OCI-LY1 (cell line): ENCODE measurements at regions not wholly inside any gene's neighbourhood (a gene's known extent, or its start where the extent isn't known, plus 50 kb on each side); places are given as distances from the start of the nearest gene placed in this dataset.

Experiments
- H2AFZ ChIP-seq: fragments of 200-600 bp; sonication (generic), shearing (Covaris generic); 2 replicates; pipeline ENCODE4 v1.6.0; 2014; ENCODE audit warnings: antibody characterized with exemption, mild to moderate bottlenecking, low read length
- H3F3A ChIP-seq: fragments of 200-600 bp; sonication (generic), shearing (Covaris generic); 2 replicates; pipeline ENCODE4 v1.6.0; 2014; ENCODE audit warnings: mild to moderate bottlenecking, antibody characterized with exemption, low read length, moderate library complexity; ENCODE audit not compliant: insufficient read depth
- H3K27ac ChIP-seq: fragments of 200-600 bp; sonication (generic); 2 replicates; pipeline ENCODE4 v1.5.1; 2014; ENCODE audit warnings: low read length, mixed run types, mild to moderate bottlenecking, low read depth; ENCODE audit not compliant: poor library complexity, severe bottlenecking
- H3K27me3 ChIP-seq: fragments of 200-600 bp; sonication (generic); 2 replicates; pipeline ENCODE4 v1.6.0; 2014; ENCODE audit warnings: antibody characterized with exemption, mild to moderate bottlenecking, low read length, moderate library complexity; ENCODE audit not compliant: insufficient read depth
- H3K36me3 ChIP-seq: fragments of 200-600 bp; sonication (generic); 2 replicates; pipeline ENCODE4 v1.6.1; 2014; ENCODE audit warnings: mild to moderate bottlenecking, antibody characterized with exemption, low read length, moderate library complexity, mixed read lengths; ENCODE audit not compliant: insufficient read depth
- H3K4me1 ChIP-seq: fragments of 200-600 bp; sonication (generic); 2 replicates; pipeline ENCODE4 v1.5.1; 2014; ENCODE audit warnings: mild to moderate bottlenecking, low read length, moderate library complexity; ENCODE audit not compliant: insufficient read depth, severe bottlenecking
- H3K4me2 ChIP-seq: fragments of 200-600 bp; sonication (generic), shearing (Covaris generic); 2 replicates; pipeline ENCODE4 v1.6.1; 2014; ENCODE audit warnings: low read length
- H3K4me3 ChIP-seq: fragments of 200-600 bp; sonication (generic); 2 replicates; pipeline ENCODE4 v1.5.1; 2014; ENCODE audit warnings: low read length, low read depth, mild to moderate bottlenecking, mixed read lengths; ENCODE audit not compliant: poor library complexity, severe bottlenecking
- H3K79me2 ChIP-seq: fragments of 200-600 bp; shearing (Covaris generic); 2 replicates; pipeline ENCODE4 v1.6.1; 2016; ENCODE audit warnings: mixed run types, low read length, mixed read lengths; ENCODE audit not compliant: insufficient read depth
- H3K9ac ChIP-seq: fragments of 200-600 bp; sonication (generic), shearing (Covaris generic); 2 replicates; pipeline ENCODE4 v1.6.1; 2014; ENCODE audit warnings: mild to moderate bottlenecking, low read length, mixed read lengths
- H3K9me2 ChIP-seq: fragments of 200-600 bp; sonication (generic), shearing (Covaris generic); 2 replicates; pipeline ENCODE4 v1.6.1; 2014; ENCODE audit warnings: low read depth, mild to moderate bottlenecking, low read length, mixed read lengths
- H3K9me3 ChIP-seq: fragments of 200-600 bp; shearing (Covaris generic); 2 replicates; pipeline ENCODE4 v1.6.1; 2014; ENCODE audit warnings: low read length, mixed read lengths
- H4K20me1 ChIP-seq: fragments of 200-600 bp; sonication (generic), shearing (Covaris generic); 2 replicates; pipeline ENCODE4 v1.6.0; 2016; ENCODE audit warnings: mild to moderate bottlenecking, low read length; ENCODE audit not compliant: insufficient read depth
- EZH2 ChIP-seq: fragments of 200-600 bp; sonication (generic), shearing (Covaris generic); IDR thresholded peaks from 2 replicates; pipeline ENCODE4 v1.8.0; 2017; ENCODE audit warnings: borderline replicate concordance, mixed run types, mild to moderate bottlenecking, antibody characterized with exemption, low read length, moderate library complexity, mixed read lengths
- TF ChIP-seq, protein P1 (sequence below): fragments of 200-600 bp; sonication (generic), shearing (Covaris generic); IDR thresholded peaks from 2 replicates; pipeline ENCODE4 v1.5.1; 2017; ENCODE audit warnings: mild to moderate bottlenecking, antibody characterized with exemption, low read length, moderate library complexity, mixed read lengths

GRCh38 chr2:6231166-6231565 lies 539.0 kb downstream of the SOX11 start:
- no peaks in the 10 kb centered on the region for H4K20me1 ChIP-seq
- no peak for TF ChIP-seq EZH2
- TF ChIP-seq, protein P1, sequence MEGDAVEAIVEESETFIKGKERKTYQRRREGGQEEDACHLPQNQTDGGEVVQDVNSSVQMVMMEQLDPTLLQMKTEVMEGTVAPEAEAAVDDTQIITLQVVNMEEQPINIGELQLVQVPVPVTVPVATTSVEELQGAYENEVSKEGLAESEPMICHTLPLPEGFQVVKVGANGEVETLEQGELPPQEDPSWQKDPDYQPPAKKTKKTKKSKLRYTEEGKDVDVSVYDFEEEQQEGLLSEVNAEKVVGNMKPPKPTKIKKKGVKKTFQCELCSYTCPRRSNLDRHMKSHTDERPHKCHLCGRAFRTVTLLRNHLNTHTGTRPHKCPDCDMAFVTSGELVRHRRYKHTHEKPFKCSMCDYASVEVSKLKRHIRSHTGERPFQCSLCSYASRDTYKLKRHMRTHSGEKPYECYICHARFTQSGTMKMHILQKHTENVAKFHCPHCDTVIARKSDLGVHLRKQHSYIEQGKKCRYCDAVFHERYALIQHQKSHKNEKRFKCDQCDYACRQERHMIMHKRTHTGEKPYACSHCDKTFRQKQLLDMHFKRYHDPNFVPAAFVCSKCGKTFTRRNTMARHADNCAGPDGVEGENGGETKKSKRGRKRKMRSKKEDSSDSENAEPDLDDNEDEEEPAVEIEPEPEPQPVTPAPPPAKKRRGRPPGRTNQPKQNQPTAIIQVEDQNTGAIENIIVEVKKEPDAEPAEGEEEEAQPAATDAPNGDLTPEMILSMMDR = no peak
- H3K27ac ChIP-seq = no peak overlapping the region
- no peaks in the 10 kb centered on the region for H3K36me3 ChIP-seq
- peaks cover 14% of the 10 kb centered on the region for H3K9me3 ChIP-seq
- H3K4me1 ChIP-seq = peaks cover 6% of the 10 kb centered on the region
- no peaks in the 10 kb centered on the region for H3K9me2 ChIP-seq
- H2AFZ ChIP-seq = no peak overlapping the region
- H3K4me3 ChIP-seq = no peak overlapping the region
- no peaks in the 10 kb centered on the region for H3F3A ChIP-seq
- no peak overlapping the region for H3K9ac ChIP-seq
- H3K79me2 ChIP-seq = no peaks in the 10 kb centered on the region
- H3K27me3 ChIP-seq = no peaks in the 10 kb centered on the region
- H3K4me2 ChIP-seq = no peak overlapping the region

- H3K4me2 ChIP-seq = no peak overlapping the region
These were observed 541.8 kb downstream of the SOX11 start for GRCh38 chr2:6233993-6234392.

GRCh38 chr2:6234702-6235101 lies 542.5 kb downstream of the SOX11 start:
- Histone ChIP-seq H4K20me1 (no peaks in the 10 kb centered on the region), H2AFZ (no peak overlapping the region), H3K27me3 (no peaks in the 10 kb centered on the region), H3K4me2 (no peak overlapping the region), H3K9me3 (peaks cover 18% of the 10 kb centered on the region), H3K36me3 (no peaks in the 10 kb centered on the region), H3F3A (no peaks in the 10 kb centered on the region), H3K4me3 (no peak overlapping the region), H3K27ac (no peak overlapping the region), H3K9me2 (no peaks in the 10 kb centered on the region), H3K79me2 (no peaks in the 10 kb centered on the region), H3K9ac (no peak overlapping the region), H3K4me1 (peaks cover 6% of the 10 kb centered on the region)
- TF ChIP-seq, protein P1 = no peak
- no peak for TF ChIP-seq EZH2

More at GRCh38 chr2:6233993-6234392, 541.8 kb downstream of the SOX11 start:
- Histone ChIP-seq H3F3A (no peaks in the 10 kb centered on the region), H3K27ac (no peak overlapping the region), H3K27me3 (no peaks in the 10 kb centered on the region), H4K20me1 (no peaks in the 10 kb centered on the region), H3K9ac (no peak overlapping the region), H3K79me2 (no peaks in the 10 kb centered on the region), H3K4me1 (peaks cover 6% of the 10 kb centered on the region), H2AFZ (no peak overlapping the region; the same call in 1 of the 2 replicates), H3K4me3 (no peak overlapping the region), H3K9me3 (peaks cover 14% of the 10 kb centered on the region), H3K36me3 (no peaks in the 10 kb centered on the region), H3K9me2 (no peaks in the 10 kb centered on the region)
- TF ChIP-seq, protein P1 = no peak
- TF ChIP-seq EZH2 = no peak
